VCaP (cell line): ENCODE measurements at regions not wholly inside any gene's neighbourhood (a gene's known extent, or its start where the extent isn't known, plus 50 kb on each side); places are given as distances from the start of the nearest gene placed in this dataset.

Source experiments
- H3K27ac ChIP-seq: fragments of 450-650 bp; 2 replicates; pipeline ENCODE4 v1.5.1; 2017
- TF ChIP-seq, protein P1 (sequence below): fragments of 450-650 bp; conservative IDR thresholded peaks from 2 replicates; pipeline ENCODE4 v1.5.1; 2017; ENCODE audit warnings: mild to moderate bottlenecking, moderate library complexity

DNA sequence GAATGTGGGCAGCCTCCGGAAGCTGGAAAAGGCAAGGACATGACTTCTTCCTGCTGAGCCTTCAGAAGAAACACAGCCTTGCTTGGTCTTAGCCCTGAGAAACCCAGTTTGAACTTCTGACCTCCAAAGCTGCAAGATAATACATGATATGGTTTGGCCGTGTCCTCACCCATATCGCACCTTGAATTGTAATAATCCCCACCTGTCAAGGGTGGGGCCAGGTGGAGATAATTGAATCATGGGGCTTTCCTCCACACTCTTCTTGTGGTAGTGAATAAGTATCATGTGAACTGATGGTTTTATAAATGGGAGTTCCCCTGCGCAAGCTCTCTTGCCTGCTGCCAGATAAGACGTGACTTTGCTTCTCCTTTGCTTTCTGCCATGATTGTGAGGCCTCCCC lies 310.9 kb downstream of the PSAT1 start:
- no peak overlapping the region for H3K27ac ChIP-seq
- TF ChIP-seq, protein P1, sequence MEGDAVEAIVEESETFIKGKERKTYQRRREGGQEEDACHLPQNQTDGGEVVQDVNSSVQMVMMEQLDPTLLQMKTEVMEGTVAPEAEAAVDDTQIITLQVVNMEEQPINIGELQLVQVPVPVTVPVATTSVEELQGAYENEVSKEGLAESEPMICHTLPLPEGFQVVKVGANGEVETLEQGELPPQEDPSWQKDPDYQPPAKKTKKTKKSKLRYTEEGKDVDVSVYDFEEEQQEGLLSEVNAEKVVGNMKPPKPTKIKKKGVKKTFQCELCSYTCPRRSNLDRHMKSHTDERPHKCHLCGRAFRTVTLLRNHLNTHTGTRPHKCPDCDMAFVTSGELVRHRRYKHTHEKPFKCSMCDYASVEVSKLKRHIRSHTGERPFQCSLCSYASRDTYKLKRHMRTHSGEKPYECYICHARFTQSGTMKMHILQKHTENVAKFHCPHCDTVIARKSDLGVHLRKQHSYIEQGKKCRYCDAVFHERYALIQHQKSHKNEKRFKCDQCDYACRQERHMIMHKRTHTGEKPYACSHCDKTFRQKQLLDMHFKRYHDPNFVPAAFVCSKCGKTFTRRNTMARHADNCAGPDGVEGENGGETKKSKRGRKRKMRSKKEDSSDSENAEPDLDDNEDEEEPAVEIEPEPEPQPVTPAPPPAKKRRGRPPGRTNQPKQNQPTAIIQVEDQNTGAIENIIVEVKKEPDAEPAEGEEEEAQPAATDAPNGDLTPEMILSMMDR: no peak

DNA sequence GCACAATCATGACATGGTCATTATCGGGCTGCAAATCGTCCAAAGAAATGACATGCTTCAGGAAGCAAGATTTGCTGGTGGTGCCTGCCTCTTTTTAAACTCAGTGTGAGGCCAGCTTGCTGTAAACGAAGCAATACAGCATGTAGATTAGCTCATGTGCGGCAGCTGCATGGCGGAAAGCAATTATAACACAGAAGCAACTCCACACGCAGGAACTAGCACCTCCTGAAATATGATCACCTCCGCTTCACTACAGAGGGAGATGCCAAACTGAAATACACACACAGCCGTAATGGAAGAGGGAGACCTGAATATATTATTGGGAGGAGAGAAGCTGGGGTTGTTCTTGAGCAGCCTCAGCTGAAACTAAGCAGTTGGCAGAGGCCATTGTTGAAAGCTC lies 312.5 kb downstream of the PSAT1 start:
- no peak overlapping the region for H3K27ac ChIP-seq
- TF ChIP-seq, protein P1: no peak

DNA sequence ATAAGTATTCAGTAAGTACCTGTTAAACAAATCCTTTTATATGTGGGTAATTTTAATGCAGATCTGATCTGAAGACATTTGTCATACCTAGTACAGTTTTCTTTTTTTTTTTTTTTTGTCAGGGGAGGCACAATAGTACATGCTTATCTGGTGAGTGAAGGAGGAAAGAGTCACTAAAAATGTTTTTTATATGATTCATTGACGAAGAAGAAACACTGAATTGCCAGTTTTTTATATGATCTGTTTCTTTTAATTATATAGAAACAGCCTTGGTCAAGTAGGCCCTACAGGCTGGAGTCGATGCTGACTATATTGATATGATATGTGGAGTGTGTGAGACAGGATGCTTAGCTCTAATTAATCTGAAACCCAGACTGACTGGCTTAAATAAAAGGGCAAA lies 315.2 kb downstream of the PSAT1 start:
- H3K27ac ChIP-seq: no peak overlapping the region
- TF ChIP-seq, protein P1: no peak

DNA sequence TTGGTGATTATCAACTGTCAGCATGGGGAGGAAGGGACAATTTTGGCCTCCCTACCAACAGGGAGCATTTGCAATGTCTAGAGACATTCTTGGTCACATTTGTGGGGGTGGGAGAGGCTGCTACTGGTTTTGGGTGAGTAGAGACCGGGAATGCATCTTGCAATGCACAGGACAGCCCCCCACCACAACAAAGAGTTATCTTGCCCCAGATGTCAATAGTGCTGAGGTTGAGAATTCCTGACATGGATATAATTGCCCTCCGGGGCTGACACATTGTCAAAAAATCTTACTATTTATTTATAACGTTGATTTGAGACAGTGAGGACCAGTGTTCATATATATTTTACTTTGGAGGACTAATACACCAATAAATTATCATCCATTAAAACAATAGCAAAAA lies 316.1 kb downstream of the PSAT1 start:
- H3K27ac ChIP-seq: no peak overlapping the region

DNA sequence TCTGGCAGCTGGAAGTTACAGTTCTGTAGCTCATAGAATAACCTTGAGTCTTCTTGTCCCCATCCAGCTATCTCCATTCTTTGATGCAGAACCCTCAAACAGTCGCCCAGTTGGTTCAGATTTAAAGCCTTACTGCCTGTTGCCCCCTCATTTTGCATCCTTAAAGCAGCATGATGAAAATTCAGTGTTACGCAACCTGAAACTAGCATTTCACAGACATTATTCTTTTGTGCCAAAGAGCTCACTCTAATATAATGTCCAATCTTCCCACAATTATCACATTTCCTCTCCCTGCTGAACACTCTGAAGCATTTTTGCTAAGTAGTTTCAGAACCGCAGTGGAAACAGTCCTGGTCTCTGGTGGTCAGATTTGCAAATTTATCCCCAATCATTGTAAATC lies 318.0 kb downstream of the PSAT1 start:
- H3K27ac ChIP-seq: no peak overlapping the region
- TF ChIP-seq, protein P1: no peak

More for the DNA sequence above, 316.1 kb downstream of the PSAT1 start:
- TF ChIP-seq, protein P1: no peak

DNA sequence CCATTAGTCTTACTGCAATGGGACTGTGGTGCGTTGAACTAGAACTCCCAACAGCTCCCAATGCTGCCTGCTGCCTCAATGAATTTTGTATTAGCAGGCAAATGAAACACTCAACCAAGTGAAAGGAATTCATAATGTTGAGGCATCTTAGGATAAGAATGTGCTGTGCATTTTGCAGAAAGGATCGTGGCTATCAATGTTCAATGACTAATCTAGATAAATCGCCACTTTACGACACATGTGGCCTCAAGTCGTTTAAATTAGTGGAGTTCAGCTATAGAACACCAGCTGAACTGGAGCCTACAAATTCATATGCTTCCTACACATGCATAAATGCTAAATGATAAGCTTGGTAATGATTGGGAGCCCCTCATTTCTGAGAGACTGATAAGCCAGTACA lies 318.4 kb downstream of the PSAT1 start:
- H3K27ac ChIP-seq: no peak overlapping the region
- TF ChIP-seq, protein P1: no peak

DNA sequence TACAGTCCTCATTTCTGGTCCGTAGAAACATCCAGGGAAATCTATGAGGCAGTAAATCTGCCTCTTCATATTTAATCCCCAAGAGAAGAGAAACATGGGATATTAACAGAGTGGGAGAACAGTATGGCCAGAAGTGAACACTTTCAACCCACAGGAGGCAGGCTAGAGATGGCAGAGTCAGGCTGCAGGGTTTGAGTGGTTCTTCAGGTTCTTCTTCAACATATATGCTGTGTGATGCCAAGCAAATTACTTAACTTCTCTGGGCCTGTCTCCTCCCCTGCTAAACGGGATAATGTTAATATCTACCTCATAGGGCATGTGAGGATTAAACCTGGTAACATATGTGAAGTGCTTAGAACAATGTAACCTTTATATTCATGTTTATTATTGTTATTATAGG lies 321.8 kb downstream of the PSAT1 start:
- TF ChIP-seq, protein P1: no peak
- no peak overlapping the region for H3K27ac ChIP-seq

DNA sequence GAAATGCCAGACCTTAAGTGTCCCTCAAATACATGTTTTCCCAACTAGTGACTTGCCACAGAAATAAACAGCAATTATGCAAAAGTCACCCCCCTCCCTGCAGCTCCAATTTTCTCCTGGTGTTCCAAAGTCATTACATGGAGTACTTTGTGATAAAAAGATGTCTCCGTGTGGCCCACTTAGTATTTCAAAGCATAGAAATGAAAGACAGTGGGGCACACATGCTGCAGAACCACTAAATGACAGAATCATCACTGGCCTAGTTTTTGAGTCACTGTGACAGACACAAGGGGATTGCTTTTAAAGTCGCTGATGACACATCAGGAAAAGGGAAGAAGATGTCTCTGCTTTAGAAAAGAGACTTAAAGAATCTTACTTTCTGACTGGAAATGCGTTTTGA lies 323.4 kb downstream of the PSAT1 start:
- TF ChIP-seq, protein P1: no peak
- H3K27ac ChIP-seq: no peak overlapping the region
